ENCODE measurements at regions not wholly inside any gene's neighbourhood (a gene's known extent, or its start where the extent isn't known, plus 50 kb on each side); places are given as distances from the start of the nearest gene placed in this dataset.

DNA sequence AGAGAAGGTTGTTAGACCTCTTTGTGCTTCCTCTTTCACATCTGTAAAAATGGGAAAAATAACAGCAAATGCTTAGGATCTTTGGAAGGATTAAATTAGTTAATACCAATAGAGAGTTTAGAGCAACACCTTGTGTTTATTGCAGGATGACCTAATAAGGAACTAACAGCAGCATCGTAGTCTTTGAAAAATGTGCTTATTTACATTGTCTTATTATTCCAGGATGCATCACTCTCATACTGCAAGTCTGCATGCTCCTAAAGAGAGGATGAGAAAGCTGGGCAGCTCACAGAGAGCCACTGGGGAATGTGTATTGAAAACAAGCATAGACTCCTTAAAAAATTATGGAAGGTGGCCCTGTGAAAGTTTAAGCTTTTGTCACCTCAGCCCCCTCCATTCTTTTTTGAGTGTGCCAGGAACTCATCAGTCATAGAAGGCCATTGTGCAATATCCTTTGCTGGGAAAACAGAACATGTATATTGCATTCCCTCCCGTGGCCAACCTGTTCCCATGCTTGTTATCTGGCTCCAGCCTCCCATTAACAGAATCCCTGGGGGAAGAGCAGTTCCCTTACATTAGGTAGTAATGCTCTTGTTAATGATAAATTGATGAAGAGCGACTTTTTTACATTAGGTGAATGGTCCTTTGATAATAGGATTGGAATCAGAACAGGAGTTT is 180.7 kb downstream of the ZNF326 start:
- intact Hi-C loops (cut with DNase I) = no loop called here
- WGBS, 4 donors = 37 to 53% (median 49%) methylated on average over 3 of the region's 3 CpGs
- TF ChIP-seq, protein P1, sequence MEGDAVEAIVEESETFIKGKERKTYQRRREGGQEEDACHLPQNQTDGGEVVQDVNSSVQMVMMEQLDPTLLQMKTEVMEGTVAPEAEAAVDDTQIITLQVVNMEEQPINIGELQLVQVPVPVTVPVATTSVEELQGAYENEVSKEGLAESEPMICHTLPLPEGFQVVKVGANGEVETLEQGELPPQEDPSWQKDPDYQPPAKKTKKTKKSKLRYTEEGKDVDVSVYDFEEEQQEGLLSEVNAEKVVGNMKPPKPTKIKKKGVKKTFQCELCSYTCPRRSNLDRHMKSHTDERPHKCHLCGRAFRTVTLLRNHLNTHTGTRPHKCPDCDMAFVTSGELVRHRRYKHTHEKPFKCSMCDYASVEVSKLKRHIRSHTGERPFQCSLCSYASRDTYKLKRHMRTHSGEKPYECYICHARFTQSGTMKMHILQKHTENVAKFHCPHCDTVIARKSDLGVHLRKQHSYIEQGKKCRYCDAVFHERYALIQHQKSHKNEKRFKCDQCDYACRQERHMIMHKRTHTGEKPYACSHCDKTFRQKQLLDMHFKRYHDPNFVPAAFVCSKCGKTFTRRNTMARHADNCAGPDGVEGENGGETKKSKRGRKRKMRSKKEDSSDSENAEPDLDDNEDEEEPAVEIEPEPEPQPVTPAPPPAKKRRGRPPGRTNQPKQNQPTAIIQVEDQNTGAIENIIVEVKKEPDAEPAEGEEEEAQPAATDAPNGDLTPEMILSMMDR (IDR thresholded peaks at IDR 0.05) = no peak
- no peak for TF ChIP-seq POLR2A (IDR thresholded peaks at IDR 0.05)

DNA sequence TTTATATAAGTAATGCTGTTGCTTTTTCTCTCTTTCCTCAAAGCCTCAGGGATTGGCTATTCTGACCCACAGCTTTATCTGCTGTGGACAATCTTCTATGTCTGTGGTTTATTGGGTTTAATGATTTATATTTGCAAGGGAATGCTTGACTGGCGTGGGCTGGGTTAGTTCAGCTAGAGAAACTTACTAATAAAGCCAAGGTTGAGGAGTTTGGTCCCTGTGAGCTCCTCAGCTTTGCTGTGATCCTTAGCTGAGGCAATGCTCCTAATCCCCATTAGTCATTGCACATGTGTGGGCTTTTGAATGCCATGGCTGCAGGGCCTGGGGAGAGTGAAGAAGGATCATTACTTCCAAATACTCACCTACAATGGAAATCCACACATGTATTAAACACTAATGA is 179.3 kb downstream of the ZNF326 start:
- Histone ChIP-seq H3K27me3 (no peaks in the 10 kb centered on the region), H3K4me1 (replicated peaks in 1 of 2) (no peaks in the 10 kb centered on the region), H3K9me3 (replicated peaks in 1 of 3) (no peaks in the 10 kb centered on the region), H3K36me3 (replicated peaks in 1 of 2) (no peaks in the 10 kb centered on the region), H3K27ac (no peak overlapping the region), H3K4me3 (no peak overlapping the region)
- 21 to 57% (median 41%) methylated on average over 1 of the region's 1 CpG for WGBS, 4 donors
- no peak for DNase-seq
- TF ChIP-seq POLR2A (IDR thresholded peaks at IDR 0.05) = no peak
- TF ChIP-seq, protein P1 (IDR thresholded peaks at IDR 0.05) = no peak
- intact Hi-C loops (cut with DNase I) = no loop called here

More for the DNA sequence above, 180.7 kb downstream of the ZNF326 start:
- Histone ChIP-seq H3K36me3 (replicated peaks in 1 of 2) (no peaks in the 10 kb centered on the region), H3K27me3 (no peaks in the 10 kb centered on the region), H3K4me1 (replicated peaks in 1 of 2) (no peaks in the 10 kb centered on the region), H3K9me3 (replicated peaks in 1 of 3) (no peaks in the 10 kb centered on the region), H3K4me3 (no peak overlapping the region), H3K27ac (no peak overlapping the region)
- DNase-seq = peak in 1 of 7 donors; percentile 8

DNA sequence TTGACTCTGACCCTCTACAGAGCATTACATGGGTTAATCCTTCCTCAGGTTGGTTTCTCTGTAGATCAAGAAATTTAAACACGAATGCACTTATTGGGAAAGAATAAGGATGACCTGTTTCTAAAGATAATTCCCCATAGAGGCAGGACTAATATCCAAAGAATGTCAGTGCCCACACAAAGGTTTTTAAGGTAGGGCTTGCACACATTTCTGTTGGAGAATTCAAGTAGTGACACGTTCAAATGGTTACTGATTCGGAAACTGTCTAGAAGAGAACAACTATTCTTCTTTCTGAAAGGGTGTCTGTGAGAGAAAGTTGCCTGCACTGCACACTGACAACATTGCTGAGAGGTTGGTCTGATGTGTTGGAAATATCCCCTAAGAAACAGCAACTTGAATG is 167.3 kb downstream of the ZNF326 start:
- WGBS, 4 donors = 53 to 66% (median 62%) methylated on average over 3 of the region's 3 CpGs
- Histone ChIP-seq H3K4me3 (no peak overlapping the region), H3K9me3 (replicated peaks in 1 of 3) (no peaks in the 10 kb centered on the region), H3K4me1 (replicated peaks in 1 of 2) (no peaks in the 10 kb centered on the region), H3K36me3 (replicated peaks in 1 of 2) (no peaks in the 10 kb centered on the region), H3K27me3 (no peaks in the 10 kb centered on the region), H3K27ac (no peak overlapping the region)
- no peak for TF ChIP-seq POLR2A (IDR thresholded peaks at IDR 0.05)
- TF ChIP-seq, protein P1 (IDR thresholded peaks at IDR 0.05) = no peak
- DNase-seq = no peak
- intact Hi-C loops (cut with DNase I) = no loop called here

DNA sequence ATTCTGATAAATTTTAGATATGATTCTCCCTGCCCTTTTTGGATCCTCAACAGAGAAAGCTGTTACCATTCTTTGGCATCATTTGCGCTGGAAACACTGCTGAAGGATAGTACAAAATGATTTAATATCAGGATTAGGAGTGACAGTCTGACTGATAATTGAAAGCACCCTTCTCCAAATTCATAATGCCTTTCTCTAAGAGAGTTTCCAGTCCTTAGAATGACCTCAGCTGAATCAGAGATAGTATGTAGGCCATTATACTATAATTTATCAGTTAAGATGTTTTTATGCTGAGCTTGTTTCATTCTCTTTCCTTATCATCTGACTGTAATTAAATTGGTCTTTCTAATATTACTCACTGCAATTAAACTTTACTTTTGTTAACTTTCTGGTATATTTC is 166.7 kb downstream of the ZNF326 start:
- Histone ChIP-seq H3K4me3 (no peak overlapping the region), H3K27ac (no peak overlapping the region), H3K4me1 (replicated peaks in 1 of 2) (no peaks in the 10 kb centered on the region), H3K9me3 (replicated peaks in 1 of 3) (no peaks in the 10 kb centered on the region), H3K27me3 (no peaks in the 10 kb centered on the region), H3K36me3 (replicated peaks in 1 of 2) (no peaks in the 10 kb centered on the region)
- WGBS, 4 donors = 67 to 81% (median 72%) methylated on average over 1 of the region's 1 CpG
- intact Hi-C loops (cut with DNase I) = no loop called here
- DNase-seq = no peak
- no peak for TF ChIP-seq POLR2A (IDR thresholded peaks at IDR 0.05)
- TF ChIP-seq, protein P1 (IDR thresholded peaks at IDR 0.05) = no peak

Data from adrenal gland (tissue), 9 donors.